ENCODE measurements at regions not wholly inside any gene's neighbourhood (a gene's known extent, or its start where the extent isn't known, plus 50 kb on each side); places are given as distances from the start of the nearest gene placed in this dataset.

DNA sequence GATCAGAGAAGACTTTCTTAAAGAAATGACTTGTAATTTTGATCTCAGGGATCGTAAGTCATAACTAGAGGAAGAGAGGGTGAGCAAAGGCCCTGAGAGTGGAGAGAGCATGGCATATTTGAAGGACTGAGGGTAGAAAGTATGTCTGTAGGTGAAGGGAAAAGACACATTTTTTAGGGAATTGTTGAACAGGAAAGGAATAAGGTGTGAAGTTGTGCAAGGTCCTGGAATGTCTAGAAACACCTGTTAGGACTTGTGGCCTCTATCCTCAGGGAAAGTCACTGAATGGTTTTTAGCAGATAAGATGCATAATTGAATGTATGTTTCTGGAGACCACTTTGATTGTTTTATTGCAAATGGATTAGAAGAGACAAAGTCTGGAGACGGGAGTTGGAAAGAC, 62.5 kb upstream of the ACTR3 start:
- ChIA-PET CTCF (ENCODE audit: low intra/inter-chr PET ratio, low total read pairs) (no interaction called here), POLR2A (no interaction called here)

More for the DNA sequence above, 62.5 kb upstream of the ACTR3 start:
- Histone ChIP-seq H3K4me1 (ENCODE audit: insufficient read depth, low read length) (peaks cover 10% of the 10 kb centered on the region; the same call in 1 of the 2 replicates), H4K20me1 (ENCODE audit: insufficient read depth, low read length) (no peaks in the 10 kb centered on the region), H3K27me3 (ENCODE audit: control insufficient read depth in 1 of 2, insufficient read depth in 2 of 2, low read length in 2 of 2) (no peaks in the 10 kb centered on the region), H3K9ac (ENCODE audit: insufficient read depth, low read depth, low read length) (no peak overlapping the region), H2AFZ (ENCODE audit: low read length) (no peak overlapping the region), H3K27ac (ENCODE audit: extremely low read length, insufficient read depth, low read length) (no peak overlapping the region), H3K4me3 (replicated peaks in 1 of 3; ENCODE audit: insufficient read depth in 1 of 3, low read depth in 2 of 3, low read length in 3 of 3) (no peak overlapping the region), H3K36me3 (replicated peaks in 1 of 2; ENCODE audit: control insufficient read depth in 1 of 2, insufficient read depth in 2 of 2, low read length in 2 of 2) (no peaks in the 10 kb centered on the region), H3K9me3 (ENCODE audit: low read length) (no peaks in the 10 kb centered on the region), H3K79me2 (ENCODE audit: insufficient read depth, low read length) (no peaks in the 10 kb centered on the region), H3K4me2 (ENCODE audit: low read depth, low read length) (no peak overlapping the region)
- FAIRE-seq = no peak
- 87% methylated on average over 2 of the region's 2 CpGs for WGBS (ENCODE audit: low lambda C conversion rate)
- in situ Hi-C loops (cut with HindIII; ENCODE audit: extremely low pct_ligation_motif_present, low pct_unique_long_range_greater_than_20kb) (no loop called here), intact Hi-C loops (cut with micrococcal nuclease; ENCODE audit: unreplicated experiment) (no loop called here)
- DNase-seq (ENCODE audit: low spot score) = no peak
- no peak for TF ChIP-seq ZNF431 (CRISPR knock-in tag; IDR thresholded peaks at IDR 0.05; ENCODE audit: borderline replicate concordance, low read depth)
- no peak for TF ChIP-seq SMYD3 (CRISPR knock-in tag; IDR thresholded peaks at IDR 0.05)
- no peak for TF ChIP-seq SKIL (CRISPR knock-in tag; IDR thresholded peaks at IDR 0.05; ENCODE audit: borderline replicate concordance)
- TF ChIP-seq, protein P1, sequence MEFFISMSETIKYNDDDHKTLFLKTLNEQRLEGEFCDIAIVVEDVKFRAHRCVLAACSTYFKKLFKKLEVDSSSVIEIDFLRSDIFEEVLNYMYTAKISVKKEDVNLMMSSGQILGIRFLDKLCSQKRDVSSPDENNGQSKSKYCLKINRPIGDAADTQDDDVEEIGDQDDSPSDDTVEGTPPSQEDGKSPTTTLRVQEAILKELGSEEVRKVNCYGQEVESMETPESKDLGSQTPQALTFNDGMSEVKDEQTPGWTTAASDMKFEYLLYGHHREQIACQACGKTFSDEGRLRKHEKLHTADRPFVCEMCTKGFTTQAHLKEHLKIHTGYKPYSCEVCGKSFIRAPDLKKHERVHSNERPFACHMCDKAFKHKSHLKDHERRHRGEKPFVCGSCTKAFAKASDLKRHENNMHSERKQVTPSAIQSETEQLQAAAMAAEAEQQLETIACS (CRISPR knock-in tag; IDR thresholded peaks at IDR 0.05) = no peak
- no peak for TF ChIP-seq ZMYM3 (CRISPR knock-in tag; IDR thresholded peaks at IDR 0.05)
- no peak for TF ChIP-seq HDAC1 (CRISPR knock-in tag; IDR thresholded peaks at IDR 0.05)
- TF ChIP-seq POLR2G (IDR thresholded peaks at IDR 0.05; ENCODE audit: low read depth, low read length) = no peak
- no peak for TF ChIP-seq ZNF800 (CRISPR knock-in tag; IDR thresholded peaks at IDR 0.05)
- TF ChIP-seq ZNF281 (CRISPR knock-in tag; IDR thresholded peaks at IDR 0.05; ENCODE audit: borderline replicate concordance) = no peak
- TF ChIP-seq CENPT (CRISPR knock-in tag; IDR thresholded peaks at IDR 0.05; ENCODE audit: low read depth) = no peak
- no peak for TF ChIP-seq GATAD1 (CRISPR knock-in tag; IDR thresholded peaks at IDR 0.05)
- TF ChIP-seq ZNF225 (CRISPR knock-in tag; IDR thresholded peaks at IDR 0.05) = no peak
- BruUV-seq (replicated peaks) = no TSS peak
- no peak for ATAC-seq
